GM18502 (cell line): ENCODE measurements at regions not wholly inside any gene's neighbourhood (a gene's known extent, or its start where the extent isn't known, plus 50 kb on each side); places are given as distances from the start of the nearest gene placed in this dataset.

Experiments used
- ATAC-seq: cut with Tn5 transposase; IDR thresholded peaks from one replicate; pipeline ENCODE4 v1.9.1; 2021; ENCODE audit warnings: mild to moderate bottlenecking; ENCODE audit not compliant: unreplicated experiment, poor library complexity

GRCh38 chr13:91108315-91108714 is 239.2 kb upstream of the MIR17HG start:
- no peak for ATAC-seq

GRCh38 chr13:91111476-91112200 is 235.8 kb upstream of the MIR17HG start:
- ATAC-seq = no peak

GRCh38 chr13:91112201-91112923 is 235.1 kb upstream of the MIR17HG start:
- ATAC-seq = no peak

- ATAC-seq = no peak
Observed at GRCh38 chr13:91112924-91113277, 234.6 kb upstream of the MIR17HG start.

- ATAC-seq = no peak
Observed at GRCh38 chr13:91115776-91116175, 231.7 kb upstream of the MIR17HG start.

GRCh38 chr13:91117351-91117750 is 230.1 kb upstream of the MIR17HG start:
- ATAC-seq = no peak

GRCh38 chr13:91119643-91120042 is 227.8 kb upstream of the MIR17HG start:
- ATAC-seq = no peak

- peak; percentile 36 for ATAC-seq
Observed at GRCh38 chr13:91122766-91123165, 224.7 kb upstream of the MIR17HG start.

- no peak for ATAC-seq
Observed at GRCh38 chr13:91123456-91124127, 223.9 kb upstream of the MIR17HG start.

- no peak for ATAC-seq
Observed at GRCh38 chr13:91126806-91127205, 220.7 kb upstream of the MIR17HG start.

GRCh38 chr13:91127995-91128394 is 219.5 kb upstream of the MIR17HG start:
- no peak for ATAC-seq

- no peak for ATAC-seq
Observed at GRCh38 chr13:91132381-91132780, 215.1 kb upstream of the MIR17HG start.

- ATAC-seq = no peak
Observed at GRCh38 chr13:91132786-91133185, 214.7 kb upstream of the MIR17HG start.

GRCh38 chr13:91133941-91134802 is 213.3 kb upstream of the MIR17HG start:
- ATAC-seq = peak; percentile 87

- ATAC-seq = no peak
Observed at GRCh38 chr13:91134803-91135184, 212.7 kb upstream of the MIR17HG start.

GRCh38 chr13:91135376-91135775 is 212.1 kb upstream of the MIR17HG start:
- no peak for ATAC-seq

GRCh38 chr13:91135968-91136367 is 211.5 kb upstream of the MIR17HG start:
- ATAC-seq = no peak

- no peak for ATAC-seq
Observed at GRCh38 chr13:91136806-91137205, 210.7 kb upstream of the MIR17HG start.

GRCh38 chr13:91139232-91139631 is 208.3 kb upstream of the MIR17HG start:
- ATAC-seq = no peak

- ATAC-seq = no peak
Observed at GRCh38 chr13:91141543-91142061, 205.9 kb upstream of the MIR17HG start.
